OCI-LY1 (cell line): ENCODE measurements at regions not wholly inside any gene's neighbourhood (a gene's known extent, or its start where the extent isn't known, plus 50 kb on each side); places are given as distances from the start of the nearest gene placed in this dataset.

ENCODE experiments used
- H2AFZ ChIP-seq: fragments of 200-600 bp; sonication (generic), shearing (Covaris generic); 2 replicates; pipeline ENCODE4 v1.6.0; 2014; ENCODE audit warnings: antibody characterized with exemption, mild to moderate bottlenecking, low read length
- H3F3A ChIP-seq: fragments of 200-600 bp; sonication (generic), shearing (Covaris generic); 2 replicates; pipeline ENCODE4 v1.6.0; 2014; ENCODE audit warnings: mild to moderate bottlenecking, antibody characterized with exemption, low read length, moderate library complexity; ENCODE audit not compliant: insufficient read depth
- H3K27ac ChIP-seq: fragments of 200-600 bp; sonication (generic); 2 replicates; pipeline ENCODE4 v1.5.1; 2014; ENCODE audit warnings: low read length, mixed run types, mild to moderate bottlenecking, low read depth; ENCODE audit not compliant: poor library complexity, severe bottlenecking
- H3K27me3 ChIP-seq: fragments of 200-600 bp; sonication (generic); 2 replicates; pipeline ENCODE4 v1.6.0; 2014; ENCODE audit warnings: antibody characterized with exemption, mild to moderate bottlenecking, low read length, moderate library complexity; ENCODE audit not compliant: insufficient read depth
- H3K36me3 ChIP-seq: fragments of 200-600 bp; sonication (generic); 2 replicates; pipeline ENCODE4 v1.6.1; 2014; ENCODE audit warnings: mild to moderate bottlenecking, antibody characterized with exemption, low read length, moderate library complexity, mixed read lengths; ENCODE audit not compliant: insufficient read depth
- H3K4me1 ChIP-seq: fragments of 200-600 bp; sonication (generic); 2 replicates; pipeline ENCODE4 v1.5.1; 2014; ENCODE audit warnings: mild to moderate bottlenecking, low read length, moderate library complexity; ENCODE audit not compliant: insufficient read depth, severe bottlenecking
- H3K4me2 ChIP-seq: fragments of 200-600 bp; sonication (generic), shearing (Covaris generic); 2 replicates; pipeline ENCODE4 v1.6.1; 2014; ENCODE audit warnings: low read length
- H3K4me3 ChIP-seq: fragments of 200-600 bp; sonication (generic); 2 replicates; pipeline ENCODE4 v1.5.1; 2014; ENCODE audit warnings: low read length, low read depth, mild to moderate bottlenecking, mixed read lengths; ENCODE audit not compliant: poor library complexity, severe bottlenecking
- H3K79me2 ChIP-seq: fragments of 200-600 bp; shearing (Covaris generic); 2 replicates; pipeline ENCODE4 v1.6.1; 2016; ENCODE audit warnings: mixed run types, low read length, mixed read lengths; ENCODE audit not compliant: insufficient read depth
- H3K9ac ChIP-seq: fragments of 200-600 bp; sonication (generic), shearing (Covaris generic); 2 replicates; pipeline ENCODE4 v1.6.1; 2014; ENCODE audit warnings: mild to moderate bottlenecking, low read length, mixed read lengths
- H3K9me2 ChIP-seq: fragments of 200-600 bp; sonication (generic), shearing (Covaris generic); 2 replicates; pipeline ENCODE4 v1.6.1; 2014; ENCODE audit warnings: low read depth, mild to moderate bottlenecking, low read length, mixed read lengths
- H3K9me3 ChIP-seq: fragments of 200-600 bp; shearing (Covaris generic); 2 replicates; pipeline ENCODE4 v1.6.1; 2014; ENCODE audit warnings: low read length, mixed read lengths
- H4K20me1 ChIP-seq: fragments of 200-600 bp; sonication (generic), shearing (Covaris generic); 2 replicates; pipeline ENCODE4 v1.6.0; 2016; ENCODE audit warnings: mild to moderate bottlenecking, low read length; ENCODE audit not compliant: insufficient read depth
- CTCF ChIP-seq: fragments of 200-600 bp; sonication (generic), shearing (Covaris generic); IDR thresholded peaks from 2 replicates; pipeline ENCODE4 v1.5.1; 2017; ENCODE audit warnings: mild to moderate bottlenecking, antibody characterized with exemption, low read length, moderate library complexity, mixed read lengths
- EZH2 ChIP-seq: fragments of 200-600 bp; sonication (generic), shearing (Covaris generic); IDR thresholded peaks from 2 replicates; pipeline ENCODE4 v1.8.0; 2017; ENCODE audit warnings: borderline replicate concordance, mixed run types, mild to moderate bottlenecking, antibody characterized with exemption, low read length, moderate library complexity, mixed read lengths

GRCh38 chr5:125863579-125863978 lies 559.6 kb upstream of the GRAMD2B start:
- Histone ChIP-seq H4K20me1 (no peaks in the 10 kb centered on the region), H3K9me2 (no peaks in the 10 kb centered on the region), H3K4me3 (no peak overlapping the region), H2AFZ (no peak overlapping the region), H3K79me2 (no peaks in the 10 kb centered on the region), H3K4me1 (no peaks in the 10 kb centered on the region), H3K27me3 (no peaks in the 10 kb centered on the region), H3K9ac (no peak overlapping the region), H3K27ac (no peak overlapping the region), H3K36me3 (no peaks in the 10 kb centered on the region), H3K4me2 (no peak overlapping the region), H3F3A (no peaks in the 10 kb centered on the region; the same call in 1 of the 2 replicates), H3K9me3 (no peaks in the 10 kb centered on the region)
- no peak for TF ChIP-seq EZH2
- no peak for TF ChIP-seq CTCF

- H4K20me1 ChIP-seq: no peaks in the 10 kb centered on the region
- no peaks in the 10 kb centered on the region for H3K9me2 ChIP-seq
- no peak overlapping the region for H3K4me2 ChIP-seq
- H3K9me3 ChIP-seq: no peaks in the 10 kb centered on the region
- TF ChIP-seq CTCF (no peak), EZH2 (no peak)
- no peaks in the 10 kb centered on the region for H3K36me3 ChIP-seq
- H3F3A ChIP-seq: no peaks in the 10 kb centered on the region
- no peak overlapping the region for H3K4me3 ChIP-seq
- no peak overlapping the region for H3K9ac ChIP-seq
- no peaks in the 10 kb centered on the region for H3K79me2 ChIP-seq
- no peaks in the 10 kb centered on the region for H3K4me1 ChIP-seq
- H3K27ac ChIP-seq: no peak overlapping the region
- no peak overlapping the region for H2AFZ ChIP-seq
- no peaks in the 10 kb centered on the region for H3K27me3 ChIP-seq
Observed at GRCh38 chr5:125865166-125865815, 557.9 kb upstream of the GRAMD2B start.

- no peaks in the 10 kb centered on the region for H3K79me2 ChIP-seq
- H3K4me1 ChIP-seq: no peaks in the 10 kb centered on the region
- H3F3A ChIP-seq: no peaks in the 10 kb centered on the region
- H3K27me3 ChIP-seq: no peaks in the 10 kb centered on the region
- no peak overlapping the region for H2AFZ ChIP-seq
- H4K20me1 ChIP-seq: no peaks in the 10 kb centered on the region
- no peak overlapping the region for H3K4me2 ChIP-seq
- H3K9me2 ChIP-seq: no peaks in the 10 kb centered on the region
- no peaks in the 10 kb centered on the region for H3K9me3 ChIP-seq
- H3K4me3 ChIP-seq: no peak overlapping the region
- no peak overlapping the region for H3K9ac ChIP-seq
- no peak overlapping the region for H3K27ac ChIP-seq
- no peak for TF ChIP-seq EZH2
- no peak for TF ChIP-seq CTCF
- H3K36me3 ChIP-seq: no peaks in the 10 kb centered on the region
Observed at GRCh38 chr5:125868036-125868435, 555.2 kb upstream of the GRAMD2B start.
